Uterus (tissue), 3 donors: ENCODE measurements at regions not wholly inside any gene's neighbourhood (a gene's known extent, or its start where the extent isn't known, plus 50 kb on each side); places are given as distances from the start of the nearest gene placed in this dataset.

ENCODE experiments used
- DNase-seq, 2 donors: peaks; one replicate each; pipeline ENCODE4 v3.0.0-alpha.2; 2019 to 2020
- H3K27ac ChIP-seq, 2 donors: fragments of 200-600 bp; sonication (generic); 1 replicate in 1 of 2; 2 replicates in 1 of 2; pipeline ENCODE4 v1.5.1; 2016 to 2018
- H3K27me3 ChIP-seq, 2 donors: fragments of 200-600 bp; sonication (generic); one replicate each; pipeline ENCODE4 v1.5.1; 2018 to 2019; ENCODE audit warnings: control low read depth in 1 of 2
- H3K36me3 ChIP-seq, 2 donors: fragments of 200-600 bp; sonication (generic); one replicate each; pipeline ENCODE4 v1.5.1; 2019; ENCODE audit warnings: control low read depth in 1 of 2
- H3K4me1 ChIP-seq, 2 donors: fragments of 200-600 bp; sonication (generic); one replicate each; pipeline ENCODE4 v1.5.1; 2018 to 2019; ENCODE audit warnings: control low read depth in 1 of 2
- H3K4me3 ChIP-seq, 2 donors: fragments of 200-600 bp; sonication (generic); 1 replicate in 1 of 2; 2 replicates in 1 of 2; pipeline ENCODE4 v1.5.1; 2018 to 2019; ENCODE audit warnings: mild to moderate bottlenecking in 1 of 2
- H3K9me3 ChIP-seq, 2 donors: fragments of 200-600 bp; sonication (generic); one replicate each; pipeline ENCODE4 v1.5.1; 2019; ENCODE audit warnings: control low read depth in 1 of 2
- CTCF ChIP-seq, 4 experiments: fragments of 200-600 bp in 2 of 4; fragments of 450-650 bp in 2 of 4; sonication (generic) in 2 of 4; IDR thresholded peaks; one replicate each; pipeline ENCODE4 v1.5.1; 2016 to 2019; ENCODE audit warnings: antibody characterized with exemption in 4 of 4, mild to moderate bottlenecking in 2 of 4, moderate library complexity in 1 of 4
- POLR2A ChIP-seq, 2 donors: fragments of 450-650 bp; IDR thresholded peaks; one replicate each; pipeline ENCODE4 v1.6.1; 2016; ENCODE audit warnings: antibody characterized with exemption in 2 of 2, mild to moderate bottlenecking in 1 of 2, moderate library complexity in 1 of 2
- intact Hi-C: fragments of 100-400 bp; cut with DNase I; formaldehyde crosslinking; loops from one replicate; pipeline ENCODE4 v1.15.1; 2023; ENCODE audit warnings: low total_unique reads
- donor health status: DM: yes; HTN: yes; CAD: no.

- H3K27ac ChIP-seq: no peak overlapping the region
- DNase-seq: no peak
- no peaks in the 10 kb centered on the region for H3K36me3 ChIP-seq
- H3K27me3 ChIP-seq: no peaks in the 10 kb centered on the region
- TF ChIP-seq POLR2A (IDR thresholded peaks at IDR 0.05) (no peak), CTCF (IDR thresholded peaks at IDR 0.05) (no peak)
- H3K9me3 ChIP-seq: no peaks in the 10 kb centered on the region
- no peaks in the 10 kb centered on the region for H3K4me1 ChIP-seq
- intact Hi-C loops: no loop called here
- H3K4me3 ChIP-seq: no peak overlapping the region
These were observed 105.9 kb downstream of the ID4 start for GRCh38 chr6:19943042-19943441.

- no peak for DNase-seq
These were observed 108.7 kb downstream of the ID4 start for GRCh38 chr6:19945843-19946358.

GRCh38 chr6:19949155-19949554 is 112.0 kb downstream of the ID4 start:
- intact Hi-C loops: no loop called here
- Histone ChIP-seq H3K9me3 (no peaks in the 10 kb centered on the region), H3K36me3 (no peaks in the 10 kb centered on the region), H3K4me1 (no peaks in the 10 kb centered on the region), H3K4me3 (no peak overlapping the region), H3K27ac (no peak overlapping the region), H3K27me3 (no peaks in the 10 kb centered on the region)
- TF ChIP-seq CTCF (IDR thresholded peaks at IDR 0.05): no peak
- TF ChIP-seq POLR2A (IDR thresholded peaks at IDR 0.05): no peak
- DNase-seq: no peak

More at GRCh38 chr6:19945843-19946358, 108.7 kb downstream of the ID4 start:
- Histone ChIP-seq H3K27ac (no peak overlapping the region), H3K27me3 (no peaks in the 10 kb centered on the region), H3K4me3 (no peak overlapping the region), H3K9me3 (no peaks in the 10 kb centered on the region), H3K36me3 (no peaks in the 10 kb centered on the region), H3K4me1 (no peaks in the 10 kb centered on the region)
- intact Hi-C loops: no loop called here
- TF ChIP-seq CTCF (IDR thresholded peaks at IDR 0.05) (no peak), POLR2A (IDR thresholded peaks at IDR 0.05) (no peak)

- Histone ChIP-seq H3K9me3 (no peaks in the 10 kb centered on the region), H3K27ac (no peak overlapping the region), H3K4me3 (no peak overlapping the region), H3K36me3 (no peaks in the 10 kb centered on the region), H3K4me1 (no peaks in the 10 kb centered on the region), H3K27me3 (no peaks in the 10 kb centered on the region)
- intact Hi-C loops: no loop called here
- DNase-seq: no peak
- TF ChIP-seq POLR2A (IDR thresholded peaks at IDR 0.05) (no peak), CTCF (IDR thresholded peaks at IDR 0.05) (no peak)
These were observed 126.9 kb downstream of the ID4 start for GRCh38 chr6:19964115-19964514.

- intact Hi-C loops: no loop called here
- DNase-seq: no peak
- Histone ChIP-seq H3K9me3 (no peaks in the 10 kb centered on the region), H3K4me3 (no peak overlapping the region), H3K4me1 (no peaks in the 10 kb centered on the region), H3K36me3 (no peaks in the 10 kb centered on the region), H3K27ac (no peak overlapping the region), H3K27me3 (no peaks in the 10 kb centered on the region)
- no peak for TF ChIP-seq POLR2A (IDR thresholded peaks at IDR 0.05)
- no peak for TF ChIP-seq CTCF (IDR thresholded peaks at IDR 0.05)
These were observed 131.0 kb downstream of the ID4 start for GRCh38 chr6:19968201-19968600.
